Fibroblast of peridontal ligament (primary cell): ENCODE measurements at regions not wholly inside any gene's neighbourhood (a gene's known extent, or its start where the extent isn't known, plus 50 kb on each side); places are given as distances from the start of the nearest gene placed in this dataset.

ENCODE experiments used
- DNase-seq: peaks from one replicate; pipeline ENCODE4 v3.0.0-alpha.2; 2010; ENCODE audit errors: extremely low read depth

GRCh38 chr3:162125790-162126189 lies 629.2 kb downstream of the OTOL1 start:
- no peak for DNase-seq

DNA sequence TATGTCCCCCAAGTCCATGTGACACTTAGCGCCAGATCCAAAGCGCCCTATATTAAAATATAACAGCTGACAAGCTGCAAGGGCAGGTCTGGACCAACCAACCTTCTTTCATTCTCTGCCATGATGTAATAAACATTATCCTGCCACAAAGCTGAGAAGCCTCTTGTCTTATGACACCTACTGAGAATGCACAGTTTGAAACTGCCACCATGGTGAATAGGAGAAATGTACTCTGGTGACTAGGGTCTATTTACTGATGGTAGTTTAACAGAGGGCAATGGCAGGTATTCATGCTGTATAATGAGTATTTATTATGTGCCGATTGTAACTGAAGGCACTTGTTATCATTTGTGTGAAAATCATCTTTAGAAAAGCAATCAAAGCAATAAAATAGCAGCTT lies 634.0 kb downstream of the OTOL1 start:
- DNase-seq: no peak

DNA sequence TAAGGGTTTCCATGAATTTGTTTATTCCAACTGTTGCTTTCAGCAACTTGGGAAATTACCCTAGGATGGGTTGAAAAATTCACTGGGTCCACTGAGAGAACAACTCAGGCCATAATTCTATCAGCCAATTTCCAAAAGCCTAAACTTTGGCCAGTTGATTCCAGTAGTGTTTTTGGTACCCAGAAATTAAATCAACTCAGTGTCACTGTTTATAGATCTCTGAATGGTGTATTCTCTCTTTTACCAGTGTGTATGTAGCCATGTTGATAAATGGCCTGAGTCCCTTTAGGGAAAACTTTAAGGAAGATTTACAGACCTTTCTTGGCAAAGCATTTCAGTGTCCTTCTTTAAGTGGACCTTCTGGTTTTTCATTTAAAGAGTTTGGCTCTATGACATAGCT lies 636.4 kb downstream of the OTOL1 start:
- no peak for DNase-seq

DNA sequence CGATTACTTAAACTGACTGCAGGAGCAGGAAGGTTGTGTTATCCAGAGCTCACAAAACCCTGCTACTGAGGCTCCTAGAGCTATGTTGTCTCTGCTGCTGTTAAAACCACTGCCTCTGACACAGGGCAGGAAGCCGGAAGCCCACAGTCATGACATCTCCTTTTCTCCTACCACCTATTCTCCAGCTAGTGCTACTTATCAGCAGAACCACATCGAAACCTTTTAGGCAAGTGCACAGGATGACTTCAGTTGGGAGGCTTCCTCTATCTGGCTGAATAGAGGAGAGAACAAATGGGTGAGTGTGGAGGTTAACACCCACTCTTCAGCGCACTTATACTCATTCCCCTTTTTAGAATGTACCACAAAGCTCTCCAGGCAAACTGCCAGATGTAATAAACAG lies 638.0 kb downstream of the OTOL1 start:
- no peak for DNase-seq

DNA sequence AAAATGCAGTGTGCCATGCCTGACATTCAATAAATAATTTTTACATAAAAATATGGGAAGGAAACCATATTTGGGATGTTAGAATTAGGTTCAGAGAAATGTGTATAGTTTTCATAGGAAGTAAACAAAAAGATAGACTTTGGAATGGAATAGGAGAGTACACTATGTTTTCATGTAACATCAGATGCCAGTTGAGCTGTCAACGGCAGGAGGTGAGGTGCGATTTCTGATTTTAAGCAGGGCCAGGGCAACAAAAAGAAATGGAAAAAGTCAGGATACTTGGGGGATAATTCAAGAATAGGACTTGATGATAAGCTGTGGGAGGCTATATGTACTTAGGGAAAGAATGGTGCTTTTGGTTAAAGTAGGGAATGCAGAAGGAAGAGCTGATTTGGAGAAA lies 639.5 kb downstream of the OTOL1 start:
- no peak for DNase-seq

GRCh38 chr3:162138509-162138908 lies 641.9 kb downstream of the OTOL1 start:
- no peak for DNase-seq

DNA sequence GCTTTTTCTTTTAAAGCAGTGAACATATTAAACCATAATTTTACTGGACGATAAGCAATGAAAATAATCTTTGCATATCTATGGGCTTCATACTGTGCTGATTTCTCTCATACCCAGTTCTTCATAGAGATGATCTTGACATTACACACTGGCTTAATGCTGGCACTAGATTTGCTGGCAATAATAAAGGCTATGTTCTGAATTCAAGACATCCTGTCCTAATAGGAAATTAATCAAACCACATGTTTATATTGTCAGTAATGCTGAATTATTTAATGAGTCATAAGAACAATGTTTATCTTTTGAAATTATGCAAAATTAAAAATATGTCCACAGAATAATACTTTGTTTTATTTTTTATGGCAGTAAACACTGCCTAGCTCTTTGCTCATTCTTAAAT lies 643.2 kb downstream of the OTOL1 start:
- no peak for DNase-seq

DNA sequence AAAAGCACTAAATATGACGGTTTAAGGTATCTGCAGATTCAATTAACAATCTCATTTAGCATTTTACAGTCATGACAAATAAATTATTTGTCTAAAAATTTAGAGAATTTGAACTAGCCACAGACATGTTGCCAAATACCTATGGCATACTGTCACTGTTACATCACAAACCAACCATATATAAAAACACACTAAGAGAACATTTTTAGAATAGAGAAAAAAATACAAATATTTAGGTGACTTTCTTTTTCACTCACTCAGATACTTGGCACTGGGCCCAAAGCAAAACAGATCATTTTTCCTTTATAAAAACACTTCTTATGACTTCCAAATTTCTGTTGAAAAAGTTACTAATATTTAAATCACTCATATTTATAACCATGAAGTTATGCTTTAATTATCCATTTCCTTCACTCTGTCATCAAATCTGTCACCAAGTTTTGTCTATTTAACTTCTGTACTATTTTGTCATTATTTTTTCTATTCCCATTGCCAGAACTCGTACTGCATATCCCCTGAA lies 644.7 kb downstream of the OTOL1 start:
- peak; percentile 45 for DNase-seq

- peak; percentile 28 for DNase-seq
These were observed 645.9 kb downstream of the OTOL1 start for GRCh38 chr3:162142511-162142910.

- no peak for DNase-seq
These were observed 646.6 kb downstream of the OTOL1 start for GRCh38 chr3:162143180-162143579.

DNA sequence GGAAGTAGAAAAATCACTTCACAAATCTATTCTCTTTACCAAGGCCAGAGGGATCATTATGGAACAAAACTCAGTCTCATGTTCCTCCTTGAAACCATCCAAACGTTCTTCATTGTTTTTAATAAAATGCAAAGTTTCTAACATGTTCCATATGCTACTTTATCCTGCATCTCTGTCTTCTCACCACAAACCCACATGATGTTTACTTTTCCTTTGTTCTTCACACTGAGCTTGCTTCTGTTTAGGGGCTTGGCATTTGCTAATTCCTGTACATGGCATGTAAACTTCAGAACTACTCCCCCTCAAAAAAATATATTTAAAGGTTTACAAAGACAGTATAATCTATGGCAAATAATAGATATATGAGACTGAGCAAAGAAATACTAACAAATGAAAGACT lies 651.4 kb downstream of the OTOL1 start:
- DNase-seq: no peak

DNA sequence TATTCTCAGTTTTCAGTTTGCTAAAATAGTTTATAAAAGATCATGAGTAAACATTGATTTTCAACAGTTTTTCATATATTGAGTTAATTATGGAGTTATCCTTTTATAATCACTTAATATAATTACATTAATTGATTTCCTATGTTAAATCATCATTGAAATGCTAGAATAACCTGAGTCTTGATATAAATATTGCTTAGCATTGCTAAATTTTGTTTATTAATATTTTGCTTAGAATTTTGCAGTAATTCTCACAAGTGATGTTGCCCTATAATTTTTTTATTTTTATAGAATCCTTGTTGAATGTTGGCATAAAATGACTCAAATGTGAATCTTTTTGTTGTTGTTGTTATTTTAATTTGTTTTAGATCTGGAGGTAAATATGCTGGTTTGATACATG lies 654.2 kb downstream of the OTOL1 start:
- DNase-seq: no peak

DNA sequence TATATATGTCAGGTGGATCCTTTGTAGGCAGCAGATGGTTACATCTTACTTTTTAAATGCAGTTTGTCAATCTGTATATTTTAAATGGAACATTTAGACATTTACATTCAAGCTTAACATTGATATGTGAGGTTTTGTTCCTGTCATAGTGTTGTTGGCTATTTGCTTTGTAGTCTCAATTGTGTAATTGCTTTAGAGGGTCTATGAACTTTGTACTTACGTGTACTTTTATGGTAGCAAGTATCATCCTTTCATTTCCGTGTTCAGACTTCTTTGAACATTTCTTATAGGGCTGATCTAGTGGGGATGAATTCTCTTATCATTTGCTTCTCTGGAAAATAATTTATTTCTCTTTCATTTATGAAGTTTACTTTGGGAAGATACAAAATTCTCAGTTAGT lies 656.0 kb downstream of the OTOL1 start:
- DNase-seq: no peak

GRCh38 chr3:162161595-162161994 lies 665.0 kb downstream of the OTOL1 start:
- DNase-seq: no peak

DNA sequence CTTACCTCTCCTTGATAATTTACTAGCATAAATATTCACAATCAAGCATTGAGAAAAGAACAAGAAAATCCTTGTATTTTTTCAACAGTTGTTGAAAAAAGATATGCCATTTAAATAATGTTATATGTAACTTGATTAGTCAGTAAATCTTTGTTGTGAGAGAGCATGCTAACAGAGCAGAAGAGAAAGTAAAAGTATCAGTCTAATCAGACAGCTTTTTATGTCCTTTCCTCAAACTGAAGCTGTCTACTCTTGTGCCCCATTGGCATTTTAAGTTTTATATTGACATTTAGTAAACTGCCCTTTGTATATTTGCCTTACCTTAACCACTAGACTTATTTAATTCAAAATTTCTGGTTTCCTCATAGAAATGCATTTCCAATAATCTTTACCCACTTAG lies 668.7 kb downstream of the OTOL1 start:
- peak; percentile 9 for DNase-seq

GRCh38 chr3:162166543-162166942 lies 669.9 kb downstream of the OTOL1 start:
- no peak for DNase-seq

DNA sequence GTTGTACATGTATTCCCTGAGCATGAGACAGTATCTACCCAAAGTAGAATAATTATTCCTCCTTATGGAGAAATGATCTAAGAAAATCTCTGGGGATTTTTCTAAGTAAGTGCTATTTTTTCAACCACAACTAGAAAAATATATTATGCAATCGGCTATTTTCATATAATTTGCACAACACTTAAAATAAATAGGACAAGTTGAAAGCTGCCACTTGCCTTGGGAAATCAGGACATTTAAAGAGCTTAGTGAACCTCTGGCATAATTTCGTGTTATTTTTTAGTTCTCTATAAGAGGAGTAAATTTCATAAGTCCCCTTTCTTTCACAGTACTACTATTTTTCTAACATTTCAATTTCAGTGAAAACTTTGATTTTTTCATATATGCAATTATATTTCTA lies 672.1 kb downstream of the OTOL1 start:
- no peak for DNase-seq

GRCh38 chr3:162170581-162170980 lies 674.0 kb downstream of the OTOL1 start:
- no peak for DNase-seq

GRCh38 chr3:162171970-162172369 lies 675.4 kb downstream of the OTOL1 start:
- DNase-seq: no peak

DNA sequence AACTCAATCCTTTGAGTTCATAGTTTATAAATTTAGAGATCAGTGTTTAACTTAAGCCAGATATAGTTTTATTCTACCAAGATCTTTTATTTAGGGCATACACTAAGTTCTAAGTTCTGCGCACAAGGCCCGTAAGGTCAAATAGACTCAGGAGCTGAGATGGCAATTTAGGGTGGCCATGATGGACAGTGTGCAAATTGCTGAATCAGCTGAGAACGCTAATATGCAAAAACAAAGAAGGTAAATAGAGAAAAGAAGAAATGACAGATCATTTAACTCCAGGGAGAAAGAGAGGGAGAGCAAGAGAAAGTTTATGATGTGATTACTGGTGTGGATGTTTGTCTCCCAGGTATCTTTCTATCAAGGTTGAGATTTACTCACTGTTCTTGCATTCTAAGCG lies 678.5 kb downstream of the OTOL1 start:
- no peak for DNase-seq

DNA sequence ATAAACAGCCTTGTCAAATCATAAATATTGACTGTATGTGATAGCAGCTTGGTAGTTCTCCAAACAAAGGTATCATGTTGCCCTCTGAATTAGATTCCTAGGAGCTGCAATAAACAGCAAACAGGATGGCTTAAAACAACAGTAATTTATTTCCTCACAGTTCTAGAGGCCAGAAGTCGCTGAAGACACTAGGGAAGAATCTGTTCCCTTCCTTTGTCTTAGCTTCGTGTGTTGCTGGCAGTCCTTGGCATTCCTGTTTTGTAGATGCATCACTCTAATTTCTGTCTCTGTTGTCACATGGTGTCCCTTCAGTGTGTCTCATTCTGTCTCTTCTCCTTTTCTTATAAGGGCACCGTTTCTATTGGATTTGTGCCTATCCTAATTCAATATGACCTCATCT lies 679.3 kb downstream of the OTOL1 start:
- DNase-seq: no peak

DNA sequence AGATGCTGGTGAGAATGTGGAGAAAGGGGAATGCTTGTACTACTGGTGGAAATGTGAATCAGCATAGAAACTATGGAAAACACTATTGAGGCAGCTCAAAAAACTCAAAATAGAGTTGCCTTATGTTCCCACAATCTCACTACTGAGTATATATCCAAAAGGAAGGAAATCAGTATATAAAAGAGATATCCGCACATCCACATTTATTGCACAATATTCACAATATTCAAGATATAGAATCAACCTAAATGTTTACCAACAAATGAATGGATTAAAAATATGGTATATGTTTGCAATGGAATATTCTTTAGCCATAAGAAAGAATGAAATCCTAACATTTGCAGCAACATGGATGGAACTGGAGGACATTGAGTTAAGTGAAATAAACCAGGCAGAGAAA lies 686.8 kb downstream of the OTOL1 start:
- no peak for DNase-seq

GRCh38 chr3:162192340-162193029 lies 695.9 kb downstream of the OTOL1 start:
- DNase-seq: no peak
